ENCODE measurements at regions not wholly inside any gene's neighbourhood (a gene's known extent, or its start where the extent isn't known, plus 50 kb on each side); places are given as distances from the start of the nearest gene placed in this dataset.

GRCh38 chr5:56356836-56357160, 123.7 kb upstream of the ANKRD55 start:
- Histone ChIP-seq H3K36me3 (no peaks in the 10 kb centered on the region), H3K4me3 (no peak overlapping the region), H3K4me1 (replicated peaks) (peaks cover 22% of the 10 kb centered on the region), H3K27me3 (replicated peaks) (no peaks in the 10 kb centered on the region), H3K9me3 (replicated peaks) (no peaks in the 10 kb centered on the region), H3K27ac (no peak overlapping the region)
- DNase-seq (ENCODE audit: low read depth in 1 of 2, low spot score in 2 of 2) = no peak

GRCh38 chr5:56356121-56356835, 123.1 kb upstream of the ANKRD55 start:
- Histone ChIP-seq H3K4me3 (no peak overlapping the region), H3K27ac (no peak overlapping the region), H3K9me3 (replicated peaks) (no peaks in the 10 kb centered on the region), H3K4me1 (replicated peaks) (peaks cover 24% of the 10 kb centered on the region), H3K27me3 (replicated peaks) (no peaks in the 10 kb centered on the region), H3K36me3 (no peaks in the 10 kb centered on the region)
- no peak for DNase-seq (ENCODE audit: low read depth in 1 of 2, low spot score in 2 of 2)

- no peak overlapping the region for H3K27ac ChIP-seq
- H3K36me3 ChIP-seq = no peaks in the 10 kb centered on the region
- no peak overlapping the region for H3K4me3 ChIP-seq
- peaks cover 34% of the 10 kb centered on the region for H3K4me1 ChIP-seq (replicated peaks)
- no peak for DNase-seq (ENCODE audit: low read depth in 1 of 2, low spot score in 2 of 2)
- no peaks in the 10 kb centered on the region for H3K9me3 ChIP-seq (replicated peaks)
- H3K27me3 ChIP-seq (replicated peaks) = no peaks in the 10 kb centered on the region
Measured at GRCh38 chr5:56354836-56355235, 121.7 kb upstream of the ANKRD55 start.

- Histone ChIP-seq H3K4me1 (replicated peaks) (peaks cover 26% of the 10 kb centered on the region), H3K4me3 (no peak overlapping the region), H3K9me3 (replicated peaks) (no peaks in the 10 kb centered on the region), H3K27me3 (replicated peaks) (no peaks in the 10 kb centered on the region), H3K27ac (no peak overlapping the region), H3K36me3 (no peaks in the 10 kb centered on the region)
- DNase-seq (ENCODE audit: low read depth in 1 of 2, low spot score in 2 of 2) = no peak
Measured at GRCh38 chr5:56352808-56353590, 119.9 kb upstream of the ANKRD55 start.

- DNase-seq (ENCODE audit: low read depth in 1 of 2, low spot score in 2 of 2) = peak; percentile 94 to 96
- H3K36me3 ChIP-seq = no peaks in the 10 kb centered on the region
- peaks cover 39% of the 10 kb centered on the region for H3K4me1 ChIP-seq (replicated peaks)
- no peak overlapping the region for H3K27ac ChIP-seq
- H3K9me3 ChIP-seq (replicated peaks) = no peaks in the 10 kb centered on the region
- no peaks in the 10 kb centered on the region for H3K27me3 ChIP-seq (replicated peaks)
- H3K4me3 ChIP-seq = no peak overlapping the region
Measured at GRCh38 chr5:56350597-56351170, 117.6 kb upstream of the ANKRD55 start.

- Histone ChIP-seq H3K4me1 (replicated peaks) (peaks cover 39% of the 10 kb centered on the region), H3K27ac (peak overlapping the region; percentile 2; the same call in 1 of the 2 replicates), H3K9me3 (replicated peaks) (no peaks in the 10 kb centered on the region), H3K27me3 (replicated peaks) (no peaks in the 10 kb centered on the region), H3K36me3 (no peaks in the 10 kb centered on the region), H3K4me3 (no peak overlapping the region)
- no peak for DNase-seq (ENCODE audit: low read depth in 1 of 2, low spot score in 2 of 2)
Measured at GRCh38 chr5:56350011-56350596, 117.0 kb upstream of the ANKRD55 start.

- H3K27me3 ChIP-seq (replicated peaks) = no peaks in the 10 kb centered on the region
- no peaks in the 10 kb centered on the region for H3K36me3 ChIP-seq
- H3K4me1 ChIP-seq (replicated peaks) = peaks cover 39% of the 10 kb centered on the region
- no peak overlapping the region for H3K4me3 ChIP-seq
- H3K9me3 ChIP-seq (replicated peaks) = no peaks in the 10 kb centered on the region
- H3K27ac ChIP-seq = no peak overlapping the region
- DNase-seq (ENCODE audit: low read depth in 1 of 2, low spot score in 2 of 2) = no peak
Measured at GRCh38 chr5:56349461-56349860, 116.3 kb upstream of the ANKRD55 start.

GRCh38 chr5:56346741-56347535, 113.8 kb upstream of the ANKRD55 start:
- H3K27ac ChIP-seq = peak overlapping the region; percentile 46
- H3K36me3 ChIP-seq = no peaks in the 10 kb centered on the region
- H3K4me1 ChIP-seq (replicated peaks) = peaks cover 39% of the 10 kb centered on the region
- no peaks in the 10 kb centered on the region for H3K9me3 ChIP-seq (replicated peaks)
- peak; percentile 61 to 86 for DNase-seq (ENCODE audit: low read depth in 1 of 2, low spot score in 2 of 2)
- H3K27me3 ChIP-seq (replicated peaks) = no peaks in the 10 kb centered on the region
- H3K4me3 ChIP-seq = no peak overlapping the region

- Histone ChIP-seq H3K4me3 (no peak overlapping the region), H3K36me3 (no peaks in the 10 kb centered on the region), H3K27ac (peak overlapping the region; percentile 46), H3K27me3 (replicated peaks) (no peaks in the 10 kb centered on the region), H3K4me1 (replicated peaks) (peaks cover 37% of the 10 kb centered on the region), H3K9me3 (replicated peaks) (no peaks in the 10 kb centered on the region)
- DNase-seq (ENCODE audit: low read depth in 1 of 2, low spot score in 2 of 2) = no peak
Measured at GRCh38 chr5:56346044-56346710, 113.0 kb upstream of the ANKRD55 start.

- Histone ChIP-seq H3K9me3 (replicated peaks) (no peaks in the 10 kb centered on the region), H3K27me3 (replicated peaks) (no peaks in the 10 kb centered on the region), H3K27ac (no peak overlapping the region), H3K4me1 (replicated peaks) (peaks cover 32% of the 10 kb centered on the region), H3K36me3 (no peaks in the 10 kb centered on the region), H3K4me3 (no peak overlapping the region)
- DNase-seq (ENCODE audit: low read depth in 1 of 2, low spot score in 2 of 2) = no peak
Measured at GRCh38 chr5:56345352-56345751, 112.2 kb upstream of the ANKRD55 start.

GRCh38 chr5:56344594-56344993, 111.5 kb upstream of the ANKRD55 start:
- no peaks in the 10 kb centered on the region for H3K27me3 ChIP-seq (replicated peaks)
- H3K9me3 ChIP-seq (replicated peaks) = no peaks in the 10 kb centered on the region
- H3K36me3 ChIP-seq = no peaks in the 10 kb centered on the region
- no peak overlapping the region for H3K4me3 ChIP-seq
- no peak overlapping the region for H3K27ac ChIP-seq
- DNase-seq (ENCODE audit: low read depth in 1 of 2, low spot score in 2 of 2) = no peak
- H3K4me1 ChIP-seq (replicated peaks) = peaks cover 25% of the 10 kb centered on the region

GRCh38 chr5:56343988-56344387, 110.9 kb upstream of the ANKRD55 start:
- H3K9me3 ChIP-seq (replicated peaks) = no peaks in the 10 kb centered on the region
- peaks cover 25% of the 10 kb centered on the region for H3K4me1 ChIP-seq (replicated peaks)
- DNase-seq (ENCODE audit: low read depth in 1 of 2, low spot score in 2 of 2) = no peak
- no peaks in the 10 kb centered on the region for H3K27me3 ChIP-seq (replicated peaks)
- no peak overlapping the region for H3K27ac ChIP-seq
- no peaks in the 10 kb centered on the region for H3K36me3 ChIP-seq
- H3K4me3 ChIP-seq = no peak overlapping the region

GRCh38 chr5:56342616-56343015, 109.5 kb upstream of the ANKRD55 start:
- no peak for DNase-seq (ENCODE audit: low read depth in 1 of 2, low spot score in 2 of 2)
- no peaks in the 10 kb centered on the region for H3K9me3 ChIP-seq (replicated peaks)
- H3K27ac ChIP-seq = no peak overlapping the region
- peaks cover 23% of the 10 kb centered on the region for H3K4me1 ChIP-seq (replicated peaks)
- no peaks in the 10 kb centered on the region for H3K27me3 ChIP-seq (replicated peaks)
- H3K36me3 ChIP-seq = no peaks in the 10 kb centered on the region
- H3K4me3 ChIP-seq = no peak overlapping the region
